ENCODE measurements at regions not wholly inside any gene's neighbourhood (a gene's known extent, or its start where the extent isn't known, plus 50 kb on each side); places are given as distances from the start of the nearest gene placed in this dataset.

DNA sequence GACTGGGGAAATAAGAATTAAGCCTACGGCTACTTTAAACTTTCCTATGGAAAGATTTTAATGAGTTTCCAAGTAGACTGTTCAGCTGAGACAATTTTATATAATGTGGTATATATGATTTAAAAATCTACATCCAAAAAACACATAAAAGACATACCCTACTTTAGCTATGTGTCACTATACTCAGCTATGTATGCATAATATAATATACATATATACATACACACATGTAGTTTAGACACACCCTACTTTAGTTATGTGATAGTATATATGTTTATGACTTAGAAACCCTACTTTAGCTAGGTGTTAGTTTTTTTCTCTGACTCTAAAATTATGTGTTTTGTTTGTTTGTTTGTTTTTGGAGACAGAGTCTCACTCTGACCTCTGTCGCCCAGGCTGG is 100.5 kb upstream of the DAB2 start:
- H3K4me2 ChIP-seq (ENCODE audit: extremely low read depth, insufficient read depth, low read length): no peak overlapping the region
- H3K4me3 ChIP-seq (replicated peaks in 1 of 4; ENCODE audit: control extremely low read depth in 1 of 4, insufficient read depth in 1 of 4, low read depth in 3 of 4, low read length in 4 of 4): no peak overlapping the region
- H3K36me3 ChIP-seq (ENCODE audit: control insufficient read depth, insufficient read depth, low read length): no peaks in the 10 kb centered on the region
- TF ChIP-seq CTCF (conservative IDR thresholded peaks at IDR 0.05 in 1 of 2, IDR thresholded peaks at IDR 0.05 in 1 of 2; ENCODE audit: low read depth in 1 of 2, low read length in 2 of 2) (no peak), EZH2 (IDR thresholded peaks at IDR 0.05; ENCODE audit: low read length, missing control alignments) (no peak)
- no peaks in the 10 kb centered on the region for H3K9me3 ChIP-seq (ENCODE audit: control insufficient read depth, insufficient read depth, low read depth, low read length)
- no peak overlapping the region for H2AFZ ChIP-seq (ENCODE audit: low read length)
- no peaks in the 10 kb centered on the region for H3K27me3 ChIP-seq (ENCODE audit: control insufficient read depth, insufficient read depth, low read length)
- peaks cover 13% of the 10 kb centered on the region for H3K4me1 ChIP-seq (ENCODE audit: control insufficient read depth, extremely low read depth, insufficient read depth, low read length)
- DNase-seq (ENCODE audit: low read depth in 2 of 2): no peak
- H3K79me2 ChIP-seq (ENCODE audit: control insufficient read depth, insufficient read depth, low read length): no peaks in the 10 kb centered on the region
- H3K27ac ChIP-seq (ENCODE audit: insufficient read depth, low read length): no peak overlapping the region
- H3K9ac ChIP-seq (ENCODE audit: insufficient read depth, low read length): no peak overlapping the region
- no peaks in the 10 kb centered on the region for H4K20me1 ChIP-seq (ENCODE audit: control insufficient read depth, extremely low read depth, insufficient read depth, low read length)

DNA sequence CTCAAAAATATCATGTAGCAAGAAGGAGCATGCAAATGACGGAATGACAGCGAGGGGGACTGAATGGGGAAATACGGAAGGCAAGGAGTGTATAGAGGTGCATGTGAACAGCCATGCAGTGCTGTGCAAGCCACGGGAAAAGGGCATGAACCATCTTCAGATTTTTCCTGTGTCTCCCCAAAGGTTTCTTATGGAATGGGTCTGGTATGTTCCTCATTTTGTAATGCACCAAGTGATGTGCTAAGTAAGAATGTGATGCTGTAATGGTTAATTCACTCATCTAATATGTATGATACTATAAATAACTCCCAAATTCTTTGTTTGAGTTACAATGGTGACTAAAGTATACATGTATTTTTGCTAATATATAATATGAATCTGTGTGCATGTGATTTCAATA is 99.0 kb upstream of the DAB2 start:
- peak overlapping the region; percentile 66 for H3K27ac ChIP-seq (ENCODE audit: insufficient read depth, low read length)
- H3K79me2 ChIP-seq (ENCODE audit: control insufficient read depth, insufficient read depth, low read length): no peaks in the 10 kb centered on the region
- peak; percentile 27 to 90 for DNase-seq (ENCODE audit: low read depth in 2 of 2)
- peaks cover 13% of the 10 kb centered on the region for H3K4me1 ChIP-seq (ENCODE audit: control insufficient read depth, extremely low read depth, insufficient read depth, low read length)
- H3K4me2 ChIP-seq (ENCODE audit: extremely low read depth, insufficient read depth, low read length): peak overlapping the region; percentile 7
- no peaks in the 10 kb centered on the region for H4K20me1 ChIP-seq (ENCODE audit: control insufficient read depth, extremely low read depth, insufficient read depth, low read length)
- TF ChIP-seq CTCF (conservative IDR thresholded peaks at IDR 0.05 in 1 of 2, IDR thresholded peaks at IDR 0.05 in 1 of 2; ENCODE audit: low read depth in 1 of 2, low read length in 2 of 2) (no peak), EZH2 (IDR thresholded peaks at IDR 0.05; ENCODE audit: low read length, missing control alignments) (no peak)
- no peaks in the 10 kb centered on the region for H3K9me3 ChIP-seq (ENCODE audit: control insufficient read depth, insufficient read depth, low read depth, low read length)
- H3K27me3 ChIP-seq (ENCODE audit: control insufficient read depth, insufficient read depth, low read length): no peaks in the 10 kb centered on the region
- no peaks in the 10 kb centered on the region for H3K36me3 ChIP-seq (ENCODE audit: control insufficient read depth, insufficient read depth, low read length)
- no peak overlapping the region for H3K9ac ChIP-seq (ENCODE audit: insufficient read depth, low read length)
- no peak overlapping the region for H3K4me3 ChIP-seq (replicated peaks in 1 of 4; ENCODE audit: control extremely low read depth in 1 of 4, insufficient read depth in 1 of 4, low read depth in 3 of 4, low read length in 4 of 4)
- no peak overlapping the region for H2AFZ ChIP-seq (ENCODE audit: low read length)

GRCh38 chr5:39521940-39522590 is 97.3 kb upstream of the DAB2 start:
- Histone ChIP-seq H3K79me2 (ENCODE audit: control insufficient read depth, insufficient read depth, low read length) (no peaks in the 10 kb centered on the region), H2AFZ (ENCODE audit: low read length) (no peak overlapping the region), H3K9me3 (ENCODE audit: control insufficient read depth, insufficient read depth, low read depth, low read length) (no peaks in the 10 kb centered on the region), H3K27me3 (ENCODE audit: control insufficient read depth, insufficient read depth, low read length) (no peaks in the 10 kb centered on the region), H3K4me1 (ENCODE audit: control insufficient read depth, extremely low read depth, insufficient read depth, low read length) (peaks cover 15% of the 10 kb centered on the region), H3K27ac (ENCODE audit: insufficient read depth, low read length) (no peak overlapping the region), H3K4me2 (ENCODE audit: extremely low read depth, insufficient read depth, low read length) (no peak overlapping the region), H3K4me3 (replicated peaks in 1 of 4; ENCODE audit: control extremely low read depth in 1 of 4, insufficient read depth in 1 of 4, low read depth in 3 of 4, low read length in 4 of 4) (no peak overlapping the region), H3K36me3 (ENCODE audit: control insufficient read depth, insufficient read depth, low read length) (no peaks in the 10 kb centered on the region), H3K9ac (ENCODE audit: insufficient read depth, low read length) (no peak overlapping the region), H4K20me1 (ENCODE audit: control insufficient read depth, extremely low read depth, insufficient read depth, low read length) (no peaks in the 10 kb centered on the region)
- no peak for TF ChIP-seq EZH2 (IDR thresholded peaks at IDR 0.05; ENCODE audit: low read length, missing control alignments)
- TF ChIP-seq CTCF (conservative IDR thresholded peaks at IDR 0.05 in 1 of 2, IDR thresholded peaks at IDR 0.05 in 1 of 2; ENCODE audit: low read depth in 1 of 2, low read length in 2 of 2): no peak
- DNase-seq (ENCODE audit: low read depth in 2 of 2): no peak

All from fibroblast of lung (primary cell).